GM19452 (cell line): ENCODE measurements at regions not wholly inside any gene's neighbourhood (a gene's known extent, or its start where the extent isn't known, plus 50 kb on each side); places are given as distances from the start of the nearest gene placed in this dataset.

Experiments used
- ATAC-seq: cut with Tn5 transposase; IDR thresholded peaks from one replicate; pipeline ENCODE4 v1.9.1; 2021; ENCODE audit not compliant: unreplicated experiment

GRCh38 chrX:16440446-16440845, 209.5 kb upstream of the S100G start:
- no peak for ATAC-seq

- no peak for ATAC-seq
These were observed 205.6 kb upstream of the S100G start for GRCh38 chrX:16444353-16444752.

GRCh38 chrX:16445166-16445752, 204.7 kb upstream of the S100G start:
- ATAC-seq = no peak

GRCh38 chrX:16451334-16451733, 198.6 kb upstream of the S100G start:
- no peak for ATAC-seq

GRCh38 chrX:16454926-16455325, 195.0 kb upstream of the S100G start:
- ATAC-seq = no peak

- no peak for ATAC-seq
These were observed 192.7 kb upstream of the S100G start for GRCh38 chrX:16457239-16457638.

GRCh38 chrX:16458208-16458607, 191.8 kb upstream of the S100G start:
- ATAC-seq = no peak

GRCh38 chrX:16459008-16459407, 190.9 kb upstream of the S100G start:
- no peak for ATAC-seq

- no peak for ATAC-seq
These were observed 188.0 kb upstream of the S100G start for GRCh38 chrX:16461968-16462367.

- no peak for ATAC-seq
These were observed 187.0 kb upstream of the S100G start for GRCh38 chrX:16462912-16463311.

GRCh38 chrX:16464369-16464768, 185.6 kb upstream of the S100G start:
- ATAC-seq = no peak

- ATAC-seq = no peak
These were observed 184.7 kb upstream of the S100G start for GRCh38 chrX:16465081-16465876.

- ATAC-seq = no peak
These were observed 183.1 kb upstream of the S100G start for GRCh38 chrX:16466640-16467432.

GRCh38 chrX:16469870-16470269, 180.1 kb upstream of the S100G start:
- ATAC-seq = no peak

GRCh38 chrX:16472345-16472744, 177.6 kb upstream of the S100G start:
- no peak for ATAC-seq

GRCh38 chrX:16474511-16474910, 175.4 kb upstream of the S100G start:
- no peak for ATAC-seq

GRCh38 chrX:16476009-16476408, 173.9 kb upstream of the S100G start:
- ATAC-seq = no peak

- ATAC-seq = no peak
These were observed 173.3 kb upstream of the S100G start for GRCh38 chrX:16476692-16477091.

GRCh38 chrX:16479206-16479869, 170.6 kb upstream of the S100G start:
- no peak for ATAC-seq

GRCh38 chrX:16480049-16480448, 169.9 kb upstream of the S100G start:
- ATAC-seq = no peak

GRCh38 chrX:16484338-16484737, 165.6 kb upstream of the S100G start:
- ATAC-seq = no peak
